GM21825 (cell line): ENCODE measurements at regions not wholly inside any gene's neighbourhood (a gene's known extent, or its start where the extent isn't known, plus 50 kb on each side); places are given as distances from the start of the nearest gene placed in this dataset.

ENCODE experiments used
- ATAC-seq: cut with Tn5 transposase; IDR thresholded peaks from one replicate; pipeline ENCODE4 v1.9.1; 2021; ENCODE audit warnings: mild to moderate bottlenecking, moderate library complexity; ENCODE audit not compliant: unreplicated experiment

- no peak for ATAC-seq
These were observed 843.9 kb upstream of the DPPA4 start for GRCh38 chr3:110181226-110181625.

DNA sequence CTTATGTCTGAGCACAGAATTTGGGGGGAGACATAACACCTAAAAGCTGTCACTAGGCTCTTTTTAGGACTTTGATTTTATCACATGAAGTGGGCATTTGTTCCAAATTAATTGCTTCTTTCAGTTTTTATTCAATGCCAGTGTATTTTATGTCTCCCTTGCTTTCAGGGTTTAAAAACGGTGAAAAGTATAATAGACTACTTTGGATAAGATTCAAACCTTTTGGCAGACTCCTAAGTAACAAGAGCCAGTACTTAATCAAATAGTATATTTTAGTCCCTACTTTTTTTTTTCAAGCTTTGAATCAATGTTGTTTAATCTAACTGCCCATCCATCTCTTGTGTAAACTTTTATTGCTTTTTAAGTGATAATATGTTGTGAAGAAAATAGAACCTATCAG is 847.2 kb upstream of the DPPA4 start:
- ATAC-seq = no peak

- no peak for ATAC-seq
These were observed 855.7 kb upstream of the DPPA4 start for GRCh38 chr3:110193074-110193473.

GRCh38 chr3:110198717-110199587 is 861.6 kb upstream of the DPPA4 start:
- ATAC-seq = no peak

- no peak for ATAC-seq
These were observed 862.2 kb upstream of the DPPA4 start for GRCh38 chr3:110199588-110199943.

DNA sequence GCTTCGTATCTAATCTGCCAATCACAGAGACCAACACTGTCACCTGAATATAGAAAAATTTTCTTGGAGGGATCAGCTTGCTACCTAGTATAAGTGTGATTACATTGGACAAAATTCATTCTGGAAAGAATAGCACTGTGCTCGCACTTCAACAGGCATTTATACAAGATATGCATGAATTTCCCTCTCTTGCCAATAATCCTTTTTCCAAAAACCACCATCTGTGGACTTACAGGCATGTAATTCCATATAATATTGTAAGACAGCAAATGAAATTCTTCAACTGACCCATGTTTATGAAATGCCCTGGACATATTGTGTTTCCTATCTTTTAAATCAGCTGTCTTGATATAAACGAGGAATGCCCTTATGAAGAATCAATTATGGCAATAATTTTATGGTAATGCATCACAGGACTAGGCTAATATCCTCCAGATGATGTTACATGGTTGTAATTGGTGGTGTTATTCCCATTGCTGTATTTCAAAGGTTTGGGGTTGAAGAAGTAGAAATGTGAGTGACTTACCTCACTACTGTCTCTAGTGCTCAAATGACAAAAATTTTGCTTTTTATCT is 861.4 kb upstream of the NECTIN3 start:
- no peak for ATAC-seq

DNA sequence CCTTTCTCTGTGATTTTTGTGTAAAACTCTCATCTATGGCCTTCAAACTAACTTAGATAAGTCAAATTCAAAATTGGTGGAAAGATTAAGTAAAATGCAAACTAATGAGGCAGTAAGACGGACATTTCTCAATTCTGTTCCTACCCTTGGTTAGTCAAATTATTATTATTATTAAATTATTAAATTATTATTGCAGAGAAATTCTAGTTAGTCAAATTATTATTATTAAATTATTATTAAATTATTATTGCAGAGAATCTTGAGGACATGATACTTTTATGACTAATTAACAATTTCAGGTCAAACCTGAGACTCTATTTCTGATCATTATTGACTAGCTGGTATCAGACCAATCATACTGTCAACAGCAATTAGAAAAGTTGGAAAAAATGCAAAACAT is 845.0 kb upstream of the NECTIN3 start:
- no peak for ATAC-seq

- no peak for ATAC-seq
These were observed 843.6 kb upstream of the NECTIN3 start for GRCh38 chr3:110227991-110228390.

DNA sequence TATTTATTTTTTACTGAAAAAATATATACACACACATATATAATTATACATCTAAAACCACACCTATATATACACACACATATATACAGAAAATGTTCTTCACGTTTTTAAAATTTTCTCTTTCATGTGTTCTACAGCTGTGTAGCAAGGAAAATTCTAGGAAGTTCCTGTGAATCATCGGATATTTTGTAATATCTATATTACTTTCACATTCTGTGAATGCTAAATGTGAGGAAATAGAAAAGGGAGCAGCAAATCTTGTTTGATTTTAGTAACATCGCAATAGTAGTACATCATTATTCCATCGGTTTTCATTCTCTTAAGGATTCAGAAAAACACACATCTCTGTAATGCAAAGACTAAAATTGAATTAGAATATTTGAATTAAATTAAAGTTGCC is 836.8 kb upstream of the NECTIN3 start:
- no peak for ATAC-seq

DNA sequence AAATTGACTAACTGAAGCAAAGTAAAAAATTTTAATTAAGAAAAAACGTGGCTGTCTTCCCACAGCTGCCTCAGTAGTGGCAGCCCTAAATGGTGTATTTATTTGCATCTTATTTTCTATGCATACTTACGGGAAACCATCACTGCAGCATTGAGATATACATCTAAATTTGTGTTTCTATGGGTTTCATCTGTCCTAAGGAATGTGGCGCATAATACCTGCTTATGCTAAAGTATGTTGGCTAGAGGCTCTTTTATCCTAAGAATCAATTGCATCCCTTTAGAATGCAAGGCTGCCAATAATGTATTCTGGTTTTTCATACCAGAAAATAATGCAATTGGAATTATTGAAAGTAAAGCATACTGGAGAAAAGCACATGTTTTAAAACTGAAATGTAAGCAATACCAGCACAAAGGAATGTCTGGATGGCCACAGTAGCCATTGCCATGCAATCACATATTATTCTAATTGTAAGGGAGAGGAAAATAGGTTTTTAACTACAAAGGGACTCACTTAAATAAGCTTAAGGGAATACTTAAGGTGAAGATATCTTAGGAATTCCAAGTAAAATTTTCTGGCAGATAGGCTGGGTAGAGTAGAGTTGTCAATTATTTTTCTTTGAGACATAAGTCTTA is 834.5 kb upstream of the NECTIN3 start:
- ATAC-seq = no peak

GRCh38 chr3:110243081-110243480 is 828.5 kb upstream of the NECTIN3 start:
- no peak for ATAC-seq

GRCh38 chr3:110246796-110247376 is 824.7 kb upstream of the NECTIN3 start:
- no peak for ATAC-seq

- no peak for ATAC-seq
These were observed 823.0 kb upstream of the NECTIN3 start for GRCh38 chr3:110248666-110249065.

- no peak for ATAC-seq
These were observed 817.8 kb upstream of the NECTIN3 start for GRCh38 chr3:110253794-110254193.

- ATAC-seq = no peak
These were observed 817.0 kb upstream of the NECTIN3 start for GRCh38 chr3:110254591-110254990.

DNA sequence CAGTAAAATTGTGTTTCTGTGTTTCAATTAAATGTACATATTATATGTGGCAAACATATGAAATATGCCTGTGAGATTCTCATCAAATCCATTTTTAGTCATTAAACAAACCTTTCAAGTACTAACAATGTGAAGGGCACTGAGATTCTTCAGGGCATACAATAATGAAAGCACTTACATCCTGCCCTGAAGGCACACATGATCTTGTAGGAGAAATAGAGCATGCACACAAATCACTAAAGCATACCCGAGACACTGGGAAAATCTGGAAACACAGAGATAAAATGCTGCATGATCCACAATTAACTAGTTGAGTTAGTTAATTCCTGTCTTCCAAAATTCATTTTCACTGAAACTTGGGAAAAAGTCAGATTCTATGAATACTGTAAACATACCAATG is 810.5 kb upstream of the NECTIN3 start:
- ATAC-seq = no peak

- no peak for ATAC-seq
These were observed 808.7 kb upstream of the NECTIN3 start for GRCh38 chr3:110262896-110263295.

DNA sequence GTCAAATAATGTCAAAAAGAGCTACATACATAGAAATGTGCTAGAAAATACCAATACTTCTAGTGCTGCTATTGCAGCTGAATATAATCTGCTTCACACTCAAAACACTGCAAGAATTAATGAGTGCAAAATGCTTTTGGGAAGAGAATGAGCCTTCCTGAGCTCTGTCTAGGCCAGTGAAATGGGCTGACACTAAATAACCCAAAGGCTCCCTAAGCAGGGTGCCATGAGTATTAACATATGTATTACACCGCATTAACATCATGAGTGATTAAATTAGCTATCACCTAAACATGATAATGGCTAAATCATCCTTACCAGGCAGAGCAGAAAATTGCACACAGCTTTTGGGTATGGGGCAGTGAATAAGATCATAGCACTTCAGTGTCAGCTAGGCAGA is 806.3 kb upstream of the NECTIN3 start:
- ATAC-seq = no peak

DNA sequence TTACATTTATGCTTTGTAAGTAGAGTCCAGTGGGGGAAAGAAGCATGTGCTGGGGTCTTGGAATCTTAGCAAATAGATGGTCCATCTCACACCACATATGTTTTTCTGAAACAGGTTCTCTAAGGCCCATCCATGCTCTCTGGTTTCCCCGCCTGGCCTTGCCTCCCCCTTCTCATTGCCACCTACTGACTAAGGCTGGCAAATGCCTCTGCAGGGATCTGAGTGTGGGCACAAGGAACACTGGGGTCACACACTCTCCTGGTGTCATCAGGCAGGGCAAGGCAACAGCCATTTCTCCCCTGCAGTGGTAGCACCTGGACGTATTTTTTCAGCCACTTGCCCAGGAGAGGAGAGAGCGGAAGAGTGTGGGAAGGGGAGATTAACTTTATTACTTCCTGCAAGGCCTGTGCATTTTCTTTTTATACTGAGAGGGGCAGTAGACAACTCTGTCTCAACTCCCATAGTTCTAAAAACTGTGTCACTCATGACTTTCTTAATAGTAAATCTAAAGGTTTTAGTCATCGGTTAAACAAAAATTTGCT is 804.2 kb upstream of the NECTIN3 start:
- no peak for ATAC-seq

DNA sequence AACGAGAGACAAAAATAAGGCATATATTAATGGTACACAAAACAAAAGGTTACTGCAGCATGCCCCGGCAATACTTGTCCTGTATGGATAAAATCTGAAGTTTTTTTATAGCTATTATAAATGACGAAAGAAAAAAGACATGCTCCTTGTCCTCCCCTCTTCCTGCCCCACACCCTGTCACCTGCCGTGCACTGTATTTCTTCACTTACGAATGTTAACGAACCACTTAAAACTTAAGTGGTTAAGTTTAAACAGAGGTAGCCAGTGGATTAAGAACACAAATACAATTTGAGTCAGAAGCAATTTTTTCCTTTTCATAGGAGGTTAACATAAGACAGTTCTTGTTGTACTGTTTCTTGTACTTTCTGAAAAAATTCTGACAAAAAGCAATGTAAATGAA is 799.1 kb upstream of the NECTIN3 start:
- no peak for ATAC-seq

- ATAC-seq = no peak
These were observed 779.6 kb upstream of the NECTIN3 start for GRCh38 chr3:110291886-110292501.
